B cell (primary cell): ENCODE measurements at regions not wholly inside any gene's neighbourhood (a gene's known extent, or its start where the extent isn't known, plus 50 kb on each side); places are given as distances from the start of the nearest gene placed in this dataset.

Experiments used
- EZH2 ChIP-seq: IDR thresholded peaks from 2 replicates; pipeline ENCODE4 v1.6.1; 2012; ENCODE audit warnings: borderline replicate concordance, low read depth, mild to moderate bottlenecking, moderate library complexity, low read length; ENCODE audit not compliant: insufficient read depth, poor library complexity, severe bottlenecking
- TF ChIP-seq, protein P1 (sequence below): fragments of 200-600 bp; IDR thresholded peaks from one replicate; pipeline ENCODE4 v1.8.0; 2022; ENCODE audit warnings: antibody characterized with exemption, mild to moderate bottlenecking

- TF ChIP-seq EZH2, result no peak
- TF ChIP-seq, protein P1, sequence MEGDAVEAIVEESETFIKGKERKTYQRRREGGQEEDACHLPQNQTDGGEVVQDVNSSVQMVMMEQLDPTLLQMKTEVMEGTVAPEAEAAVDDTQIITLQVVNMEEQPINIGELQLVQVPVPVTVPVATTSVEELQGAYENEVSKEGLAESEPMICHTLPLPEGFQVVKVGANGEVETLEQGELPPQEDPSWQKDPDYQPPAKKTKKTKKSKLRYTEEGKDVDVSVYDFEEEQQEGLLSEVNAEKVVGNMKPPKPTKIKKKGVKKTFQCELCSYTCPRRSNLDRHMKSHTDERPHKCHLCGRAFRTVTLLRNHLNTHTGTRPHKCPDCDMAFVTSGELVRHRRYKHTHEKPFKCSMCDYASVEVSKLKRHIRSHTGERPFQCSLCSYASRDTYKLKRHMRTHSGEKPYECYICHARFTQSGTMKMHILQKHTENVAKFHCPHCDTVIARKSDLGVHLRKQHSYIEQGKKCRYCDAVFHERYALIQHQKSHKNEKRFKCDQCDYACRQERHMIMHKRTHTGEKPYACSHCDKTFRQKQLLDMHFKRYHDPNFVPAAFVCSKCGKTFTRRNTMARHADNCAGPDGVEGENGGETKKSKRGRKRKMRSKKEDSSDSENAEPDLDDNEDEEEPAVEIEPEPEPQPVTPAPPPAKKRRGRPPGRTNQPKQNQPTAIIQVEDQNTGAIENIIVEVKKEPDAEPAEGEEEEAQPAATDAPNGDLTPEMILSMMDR, result no peak
Measured at GRCh38 chr9:81519816-81520495, 169.4 kb downstream of the TLE1 start.
